ENCODE measurements at regions not wholly inside any gene's neighbourhood (a gene's known extent, or its start where the extent isn't known, plus 50 kb on each side); places are given as distances from the start of the nearest gene placed in this dataset.

DNA sequence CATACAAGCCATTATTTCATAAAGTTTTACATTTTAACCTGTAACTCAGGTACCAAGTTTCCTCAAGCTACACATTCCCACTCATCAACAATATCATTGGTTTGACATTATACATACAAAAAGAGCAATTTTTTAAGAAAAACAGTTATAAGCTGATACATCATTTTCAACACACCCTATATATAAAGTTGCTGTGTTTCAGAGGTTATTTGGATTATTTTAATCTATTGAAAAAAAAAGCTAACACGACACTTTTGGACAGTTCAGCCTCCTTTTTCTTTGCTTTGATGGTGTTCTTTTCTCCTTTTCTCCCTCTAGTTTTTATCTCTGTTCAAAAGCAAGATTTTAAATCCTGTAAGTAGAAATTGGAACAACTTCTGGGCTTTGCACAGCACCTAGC lies 175.9 kb upstream of the CREB1 start:
- TF ChIP-seq, protein P1, sequence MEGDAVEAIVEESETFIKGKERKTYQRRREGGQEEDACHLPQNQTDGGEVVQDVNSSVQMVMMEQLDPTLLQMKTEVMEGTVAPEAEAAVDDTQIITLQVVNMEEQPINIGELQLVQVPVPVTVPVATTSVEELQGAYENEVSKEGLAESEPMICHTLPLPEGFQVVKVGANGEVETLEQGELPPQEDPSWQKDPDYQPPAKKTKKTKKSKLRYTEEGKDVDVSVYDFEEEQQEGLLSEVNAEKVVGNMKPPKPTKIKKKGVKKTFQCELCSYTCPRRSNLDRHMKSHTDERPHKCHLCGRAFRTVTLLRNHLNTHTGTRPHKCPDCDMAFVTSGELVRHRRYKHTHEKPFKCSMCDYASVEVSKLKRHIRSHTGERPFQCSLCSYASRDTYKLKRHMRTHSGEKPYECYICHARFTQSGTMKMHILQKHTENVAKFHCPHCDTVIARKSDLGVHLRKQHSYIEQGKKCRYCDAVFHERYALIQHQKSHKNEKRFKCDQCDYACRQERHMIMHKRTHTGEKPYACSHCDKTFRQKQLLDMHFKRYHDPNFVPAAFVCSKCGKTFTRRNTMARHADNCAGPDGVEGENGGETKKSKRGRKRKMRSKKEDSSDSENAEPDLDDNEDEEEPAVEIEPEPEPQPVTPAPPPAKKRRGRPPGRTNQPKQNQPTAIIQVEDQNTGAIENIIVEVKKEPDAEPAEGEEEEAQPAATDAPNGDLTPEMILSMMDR (IDR thresholded peaks at IDR 0.05): no peak
- no peak for TF ChIP-seq EZH2 (IDR thresholded peaks at IDR 0.05; ENCODE audit: borderline replicate concordance, insufficient read depth, low read depth, low read length, poor library complexity, severe bottlenecking)

Data from B cell (primary cell).